ENCODE measurements at regions not wholly inside any gene's neighbourhood (a gene's known extent, or its start where the extent isn't known, plus 50 kb on each side); places are given as distances from the start of the nearest gene placed in this dataset.

GRCh38 chr5:173727839-173728778, 111.7 kb upstream of the BOD1 start:
- no peak for TF ChIP-seq CTCF (IDR thresholded peaks at IDR 0.05)
- no peak for TF ChIP-seq EP300 (IDR thresholded peaks at IDR 0.05)
- TF ChIP-seq POLR2A (IDR thresholded peaks at IDR 0.05) = no peak
- TF ChIP-seq POLR2AphosphoS5 (IDR thresholded peaks at IDR 0.05) = no peak

Data from upper lobe of left lung (tissue), 4 donors.